DND-41 (cell line): ENCODE measurements at regions not wholly inside any gene's neighbourhood (a gene's known extent, or its start where the extent isn't known, plus 50 kb on each side); places are given as distances from the start of the nearest gene placed in this dataset.

Experiments
- ATAC-seq: fragments of 200-7000 bp; cut with Tn5 transposase; 3 replicates; pipeline ENCODE4 v1.9.1; 2021; ENCODE audit warnings: low read depth; ENCODE audit not compliant: insufficient read depth
- DNase-seq: peaks from one replicate; pipeline ENCODE4 v3.0.0-alpha.2; 2020
- H2AFZ ChIP-seq: 2 replicates; pipeline ENCODE4 v1.6.0; 2012; ENCODE audit warnings: low read depth, low read length
- H3K27ac ChIP-seq: 2 replicates; pipeline ENCODE4 v1.5.1; 2012; ENCODE audit warnings: low read length, inconsistent platforms
- H3K27me3 ChIP-seq: fragments of 200-600 bp; sonication (generic); 2 replicates; pipeline ENCODE4 v1.6.0; 2012; ENCODE audit warnings: low read length, mild to moderate bottlenecking, inconsistent platforms; ENCODE audit not compliant: insufficient read depth, poor library complexity
- H3K36me3 ChIP-seq: 2 replicates; pipeline ENCODE4 v1.5.1; 2012; ENCODE audit warnings: low read length, inconsistent platforms; ENCODE audit not compliant: insufficient read depth
- H3K4me1 ChIP-seq: 2 replicates; pipeline ENCODE4 v1.5.1; 2012; ENCODE audit warnings: mild to moderate bottlenecking, low read length; ENCODE audit not compliant: insufficient read depth
- H3K4me2 ChIP-seq: 2 replicates; pipeline ENCODE4 v1.6.0; 2012; ENCODE audit warnings: mild to moderate bottlenecking, moderate library complexity, low read length, inconsistent platforms; ENCODE audit not compliant: insufficient read depth
- H3K4me3 ChIP-seq, 2 experiments: fragments of 200-600 bp in 1 of 2; shearing (Covaris generic) in 1 of 2; 2 replicates each; pipeline ENCODE4 v1.5.1; 2012 to 2016; ENCODE audit warnings: inconsistent platforms in 2 of 2, low read length in 2 of 2, mild to moderate bottlenecking in 2 of 2, low read depth in 1 of 2, moderate library complexity in 1 of 2
- H3K79me2 ChIP-seq: 2 replicates; pipeline ENCODE4 v1.6.0; 2012; ENCODE audit warnings: low read length, inconsistent platforms; ENCODE audit not compliant: insufficient read depth
- H3K9ac ChIP-seq: 2 replicates; pipeline ENCODE4 v1.6.0; 2012; ENCODE audit warnings: low read depth, mild to moderate bottlenecking, inconsistent platforms, low read length, moderate library complexity
- H3K9me3 ChIP-seq: 2 replicates; pipeline ENCODE4 v1.5.1; 2012; ENCODE audit warnings: low read length, moderate library complexity, mild to moderate bottlenecking, inconsistent platforms; ENCODE audit not compliant: insufficient read depth, severe bottlenecking
- H4K20me1 ChIP-seq: 2 replicates; pipeline ENCODE4 v1.6.0; 2012; ENCODE audit warnings: low read length; ENCODE audit not compliant: insufficient read depth
- EZH2 ChIP-seq: IDR thresholded peaks from 3 replicates; pipeline ENCODE4 v1.6.1; 2012; ENCODE audit warnings: borderline replicate concordance, low read depth, mild to moderate bottlenecking, moderate library complexity, low read length, inconsistent platforms; ENCODE audit not compliant: severe bottlenecking
- TF ChIP-seq, protein P1 (sequence below): IDR thresholded peaks from 2 replicates; pipeline ENCODE4 v1.5.1; 2012; ENCODE audit warnings: borderline replicate concordance, low read length, moderate library complexity, mild to moderate bottlenecking; ENCODE audit not compliant: poor library complexity, severe bottlenecking; ENCODE audit errors: extremely low read depth

DNA sequence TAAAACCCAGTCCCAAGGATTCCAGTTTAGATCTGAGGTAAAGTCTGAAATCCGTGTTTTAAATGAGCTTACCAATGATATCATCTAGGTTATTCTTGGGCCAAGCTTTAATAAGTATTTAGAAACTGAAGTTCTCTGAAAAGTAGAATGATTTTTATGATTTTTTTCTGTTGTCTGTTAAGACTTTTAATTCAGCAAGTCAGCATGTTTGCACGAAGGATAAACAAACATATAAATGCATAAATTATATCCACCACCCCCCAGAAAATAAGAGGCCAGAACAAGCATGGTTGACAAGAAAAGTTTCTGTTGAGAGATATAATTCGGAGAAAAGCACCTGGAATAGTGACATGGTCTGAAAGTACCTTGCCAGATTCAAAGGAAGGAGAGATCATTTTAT is 655.7 kb downstream of the NOVA1 start:
- H3K27me3 ChIP-seq = no peaks in the 10 kb centered on the region
- H3K4me2 ChIP-seq = no peak overlapping the region
- no peak overlapping the region for H3K4me3 ChIP-seq
- no peaks in the 10 kb centered on the region for H3K4me1 ChIP-seq
- H3K27ac ChIP-seq = no peak overlapping the region
- no peaks in the 10 kb centered on the region for H3K79me2 ChIP-seq
- ATAC-seq (no peak), DNase-seq (no peak)
- no peak overlapping the region for H2AFZ ChIP-seq
- H4K20me1 ChIP-seq = no peaks in the 10 kb centered on the region
- H3K36me3 ChIP-seq = no peaks in the 10 kb centered on the region
- H3K9ac ChIP-seq = no peak overlapping the region
- TF ChIP-seq, protein P1, sequence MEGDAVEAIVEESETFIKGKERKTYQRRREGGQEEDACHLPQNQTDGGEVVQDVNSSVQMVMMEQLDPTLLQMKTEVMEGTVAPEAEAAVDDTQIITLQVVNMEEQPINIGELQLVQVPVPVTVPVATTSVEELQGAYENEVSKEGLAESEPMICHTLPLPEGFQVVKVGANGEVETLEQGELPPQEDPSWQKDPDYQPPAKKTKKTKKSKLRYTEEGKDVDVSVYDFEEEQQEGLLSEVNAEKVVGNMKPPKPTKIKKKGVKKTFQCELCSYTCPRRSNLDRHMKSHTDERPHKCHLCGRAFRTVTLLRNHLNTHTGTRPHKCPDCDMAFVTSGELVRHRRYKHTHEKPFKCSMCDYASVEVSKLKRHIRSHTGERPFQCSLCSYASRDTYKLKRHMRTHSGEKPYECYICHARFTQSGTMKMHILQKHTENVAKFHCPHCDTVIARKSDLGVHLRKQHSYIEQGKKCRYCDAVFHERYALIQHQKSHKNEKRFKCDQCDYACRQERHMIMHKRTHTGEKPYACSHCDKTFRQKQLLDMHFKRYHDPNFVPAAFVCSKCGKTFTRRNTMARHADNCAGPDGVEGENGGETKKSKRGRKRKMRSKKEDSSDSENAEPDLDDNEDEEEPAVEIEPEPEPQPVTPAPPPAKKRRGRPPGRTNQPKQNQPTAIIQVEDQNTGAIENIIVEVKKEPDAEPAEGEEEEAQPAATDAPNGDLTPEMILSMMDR = no peak
- TF ChIP-seq EZH2 = no peak
- H3K9me3 ChIP-seq = no peaks in the 10 kb centered on the region

DNA sequence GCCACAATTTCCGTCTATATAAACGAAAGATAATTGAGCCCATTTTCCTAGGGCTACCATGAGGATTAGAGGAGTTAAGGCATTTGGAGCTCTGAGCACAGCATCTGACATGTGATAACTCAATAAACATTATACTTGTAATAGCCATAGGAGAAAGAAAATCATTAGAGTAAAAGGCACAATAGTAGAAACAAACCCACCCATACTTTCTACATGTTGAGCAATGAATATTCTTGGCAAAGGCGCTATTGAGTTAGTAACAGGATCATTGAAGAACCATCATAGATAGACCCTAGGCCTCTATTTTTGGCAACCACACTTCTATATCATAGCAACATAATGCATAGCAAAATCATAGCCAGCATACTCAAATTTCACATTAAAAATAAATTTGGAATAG is 664.1 kb downstream of the NOVA1 start:
- no peak overlapping the region for H3K4me3 ChIP-seq
- H3K4me2 ChIP-seq = no peak overlapping the region
- TF ChIP-seq EZH2 = no peak
- TF ChIP-seq, protein P1 = no peak
- H4K20me1 ChIP-seq = no peaks in the 10 kb centered on the region
- H3K27ac ChIP-seq = no peak overlapping the region
- no peaks in the 10 kb centered on the region for H3K9me3 ChIP-seq
- H2AFZ ChIP-seq = no peak overlapping the region
- no peaks in the 10 kb centered on the region for H3K36me3 ChIP-seq
- no peaks in the 10 kb centered on the region for H3K4me1 ChIP-seq
- no peaks in the 10 kb centered on the region for H3K27me3 ChIP-seq
- H3K9ac ChIP-seq = no peak overlapping the region
- ATAC-seq (no peak), DNase-seq (no peak)
- H3K79me2 ChIP-seq = no peaks in the 10 kb centered on the region

DNA sequence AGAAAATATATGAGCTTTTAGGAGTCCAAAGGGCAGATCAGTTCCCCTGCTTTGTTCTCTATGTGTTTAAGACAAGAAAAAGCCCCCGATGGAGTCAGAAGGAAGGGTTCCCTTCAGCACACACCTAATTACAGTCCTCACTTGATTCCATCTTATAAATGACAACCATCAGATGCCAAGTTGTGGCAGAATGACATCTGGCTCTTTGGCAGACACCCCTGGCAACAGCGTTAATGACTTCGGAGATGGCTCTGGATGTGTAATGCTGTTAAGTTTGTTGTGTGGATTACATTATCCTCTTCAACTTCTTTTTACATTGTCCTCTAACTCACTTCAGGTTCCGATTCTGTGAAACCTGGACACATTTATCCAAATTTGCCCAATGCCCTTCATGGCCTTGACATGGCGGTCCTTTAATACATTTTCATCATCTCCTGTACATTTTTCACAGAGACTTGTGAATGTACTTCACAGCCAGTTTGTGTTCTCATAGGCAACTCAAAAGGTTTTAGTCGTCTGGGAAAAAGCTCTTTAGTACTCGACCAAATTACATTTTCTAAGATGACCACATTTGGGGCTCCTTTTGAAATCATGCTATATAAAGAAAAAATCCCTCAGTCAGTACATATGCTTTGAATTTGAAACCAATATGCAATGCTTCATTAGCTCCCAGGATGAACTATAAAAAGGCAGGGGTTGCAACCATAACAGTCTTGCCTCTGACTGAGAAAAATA is 667.8 kb downstream of the NOVA1 start:
- Histone ChIP-seq H3K9me3 (no peaks in the 10 kb centered on the region), H3K36me3 (no peaks in the 10 kb centered on the region)

More for the DNA sequence above, 667.8 kb downstream of the NOVA1 start:
- Histone ChIP-seq H3K27me3 (no peaks in the 10 kb centered on the region), H3K4me1 (no peaks in the 10 kb centered on the region), H3K79me2 (no peaks in the 10 kb centered on the region), H2AFZ (no peak overlapping the region), H3K4me2 (no peak overlapping the region), H4K20me1 (no peaks in the 10 kb centered on the region), H3K4me3 (no peak overlapping the region), H3K9ac (no peak overlapping the region), H3K27ac (no peak overlapping the region)
- ATAC-seq (no peak), DNase-seq (no peak)
- no peak for TF ChIP-seq EZH2
- TF ChIP-seq, protein P1 = no peak
